ENCODE measurements at regions not wholly inside any gene's neighbourhood (a gene's known extent, or its start where the extent isn't known, plus 50 kb on each side); places are given as distances from the start of the nearest gene placed in this dataset.

GRCh38 chr20:6863355-6863754 lies 95.9 kb downstream of the BMP2 start:
- DNase-seq, result no peak
- TF ChIP-seq CTCF (IDR thresholded peaks at IDR 0.05), result no peak
- Histone ChIP-seq H3K4me1 (no peaks in the 10 kb centered on the region), H3K27ac (no peak overlapping the region), H3K4me3 (no peak overlapping the region), H3K36me3 (no peaks in the 10 kb centered on the region), H3K27me3 (peaks cover 0 to 6% of the 10 kb centered on the region in 2 donors), H3K9me3 (no peaks in the 10 kb centered on the region)
- intact Hi-C loops (cut with DNase I), result no loop called here
- ATAC-seq, result no peak

- no peaks in the 10 kb centered on the region for H3K4me1 ChIP-seq
- H3K36me3 ChIP-seq, result no peaks in the 10 kb centered on the region
- no peak for DNase-seq
- ATAC-seq, result no peak
- intact Hi-C loops (cut with DNase I), result no loop called here
- H3K4me3 ChIP-seq, result no peak overlapping the region
- H3K27me3 ChIP-seq, result peaks cover 0 to 7% of the 10 kb centered on the region in 2 donors
- no peaks in the 10 kb centered on the region for H3K9me3 ChIP-seq
- H3K27ac ChIP-seq, result no peak overlapping the region
- TF ChIP-seq CTCF (IDR thresholded peaks at IDR 0.05), result no peak
Measured at GRCh38 chr20:6863798-6864201, 96.3 kb downstream of the BMP2 start.

GRCh38 chr20:6864740-6865139 lies 97.3 kb downstream of the BMP2 start:
- no peak overlapping the region for H3K27ac ChIP-seq
- DNase-seq (no peak), ATAC-seq (no peak)
- H3K36me3 ChIP-seq, result no peaks in the 10 kb centered on the region
- peaks cover 0 to 14% of the 10 kb centered on the region in 2 donors for H3K27me3 ChIP-seq
- intact Hi-C loops (cut with DNase I), result no loop called here
- no peak overlapping the region for H3K4me3 ChIP-seq
- no peaks in the 10 kb centered on the region for H3K4me1 ChIP-seq
- H3K9me3 ChIP-seq, result no peaks in the 10 kb centered on the region
- TF ChIP-seq CTCF (IDR thresholded peaks at IDR 0.05), result no peak

GRCh38 chr20:6866741-6867140 lies 99.3 kb downstream of the BMP2 start:
- DNase-seq, result no peak
- ATAC-seq, result no peak
- H3K27me3 ChIP-seq, result peaks cover 0 to 18% of the 10 kb centered on the region in 2 donors
- H3K4me1 ChIP-seq, result no peaks in the 10 kb centered on the region
- no peak overlapping the region for H3K27ac ChIP-seq
- H3K4me3 ChIP-seq, result no peak overlapping the region
- H3K36me3 ChIP-seq, result no peaks in the 10 kb centered on the region
- H3K9me3 ChIP-seq, result no peaks in the 10 kb centered on the region
- no peak for TF ChIP-seq CTCF (IDR thresholded peaks at IDR 0.05)
- intact Hi-C loops (cut with DNase I), result no loop called here

GRCh38 chr20:6868861-6869260 lies 101.4 kb downstream of the BMP2 start:
- ATAC-seq (no peak), DNase-seq (peak in 1 of 4 donors; percentile 28)
- H3K4me3 ChIP-seq, result no peak overlapping the region
- H3K36me3 ChIP-seq, result no peaks in the 10 kb centered on the region
- no peak overlapping the region for H3K27ac ChIP-seq
- H3K9me3 ChIP-seq, result no peaks in the 10 kb centered on the region
- H3K27me3 ChIP-seq, result peaks cover 0 to 18% of the 10 kb centered on the region in 2 donors
- H3K4me1 ChIP-seq, result no peaks in the 10 kb centered on the region
- intact Hi-C loops (cut with DNase I), result no loop called here
- TF ChIP-seq CTCF (IDR thresholded peaks at IDR 0.05), result no peak
